ENCODE measurements at regions not wholly inside any gene's neighbourhood (a gene's known extent, or its start where the extent isn't known, plus 50 kb on each side); places are given as distances from the start of the nearest gene placed in this dataset.

DNA sequence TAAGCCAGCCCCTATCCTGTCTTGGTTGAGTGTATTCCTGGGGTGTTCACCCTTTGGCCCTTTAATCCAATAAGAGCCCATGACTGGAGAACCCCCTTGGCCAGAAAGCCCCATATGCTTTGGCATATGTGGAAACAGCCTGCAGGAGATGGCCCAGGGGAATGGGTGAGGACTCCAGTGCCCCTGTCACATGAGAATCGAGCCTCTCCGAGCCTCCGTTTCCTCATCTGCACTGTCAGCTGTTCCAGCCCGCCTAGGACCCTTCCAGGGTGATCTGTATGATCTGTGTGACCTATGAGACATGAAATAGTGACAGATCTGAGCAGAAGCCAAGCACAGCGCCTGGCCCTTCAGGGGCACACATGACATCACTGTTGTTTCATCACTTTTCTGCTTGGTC is 300.7 kb downstream of the ZNF536 start:
- DNase-seq: no peak

DNA sequence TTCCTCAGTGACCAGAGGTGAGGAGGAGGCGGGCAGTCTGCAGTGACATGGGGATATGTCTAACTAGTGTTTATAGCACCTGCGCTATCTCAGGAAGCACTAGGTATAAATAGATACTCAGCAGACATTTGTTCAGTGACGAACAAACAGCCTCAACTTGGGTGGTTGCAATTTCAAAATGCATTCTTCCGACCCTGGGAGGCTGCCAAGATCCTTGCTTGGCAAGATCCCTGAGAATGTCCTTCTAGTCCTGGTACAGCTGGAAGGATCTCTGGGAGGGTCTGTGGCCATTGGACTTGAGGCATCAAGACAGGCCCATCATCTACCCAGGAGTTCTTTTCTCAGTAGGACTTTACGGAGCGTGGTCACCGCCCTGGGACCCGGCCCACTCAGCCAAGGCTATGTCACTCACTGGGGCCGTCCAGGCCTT is 299.5 kb downstream of the ZNF536 start:
- DNase-seq: no peak

DNA sequence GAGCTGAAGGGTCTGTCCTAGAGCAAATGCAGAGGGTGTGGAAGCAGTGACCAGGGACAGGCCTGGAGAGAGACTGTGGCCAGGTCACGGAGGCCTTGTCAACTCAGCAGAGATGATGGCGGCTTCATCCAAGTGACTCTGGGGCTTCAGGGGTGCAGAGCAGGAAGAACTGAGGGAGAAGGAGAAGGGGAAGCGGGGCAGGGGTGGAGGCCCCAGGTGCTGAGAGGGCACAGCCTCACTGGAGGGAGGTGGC is 299.1 kb downstream of the ZNF536 start:
- no peak for DNase-seq

GRCh38 chr19:30670562-30671366 is 298.6 kb downstream of the ZNF536 start:
- no peak for DNase-seq

DNA sequence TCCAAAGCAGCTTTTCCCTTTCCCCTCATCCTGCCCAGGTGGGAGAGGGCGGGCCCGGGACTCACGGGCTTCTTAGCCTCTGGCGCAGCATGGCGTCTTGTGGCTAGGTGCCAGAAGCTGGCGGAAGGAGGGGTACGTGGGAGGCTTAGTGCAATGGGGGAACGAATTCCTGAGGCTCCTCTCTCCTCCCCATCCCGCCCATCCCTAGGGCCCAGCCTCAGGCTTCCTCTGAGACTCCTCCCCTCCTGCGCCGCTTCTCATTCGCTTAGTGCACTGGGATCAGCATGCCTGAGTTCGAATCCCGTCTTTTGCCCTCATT is 297.8 kb downstream of the ZNF536 start:
- no peak for DNase-seq

DNA sequence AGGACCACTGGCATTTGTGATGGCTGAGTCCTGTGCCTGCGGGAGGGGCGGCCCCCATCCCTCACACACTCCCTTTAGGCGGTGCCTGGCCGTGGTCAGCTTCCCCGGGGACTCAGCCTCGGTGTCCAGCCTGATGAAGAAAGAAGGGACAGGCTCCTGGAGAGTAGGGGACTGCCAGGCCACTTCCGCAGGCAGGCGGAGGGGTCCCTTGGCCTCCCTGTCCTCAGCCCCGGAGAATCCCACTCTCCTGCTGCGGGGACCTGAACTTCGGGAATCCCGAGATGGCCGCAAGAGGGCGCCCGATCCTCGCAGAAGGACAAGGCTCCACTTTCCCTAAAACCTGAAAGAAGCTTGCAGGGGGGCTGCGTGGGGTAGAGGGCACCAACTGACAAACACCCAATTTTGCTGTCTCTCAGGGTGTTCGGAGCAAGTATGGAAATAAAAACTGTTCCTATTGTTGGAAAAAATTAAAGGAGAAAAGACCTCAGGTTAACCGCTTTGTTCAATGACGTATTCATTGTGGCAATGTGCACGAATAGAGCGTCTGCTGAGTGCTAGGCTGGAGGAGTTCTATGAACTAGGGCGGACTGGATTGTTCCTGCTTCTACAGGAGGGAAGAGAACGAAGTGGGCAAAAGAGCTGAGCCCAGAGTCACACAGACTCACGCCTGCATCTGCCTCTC is 297.3 kb downstream of the ZNF536 start:
- DNase-seq: peak; percentile 15

DNA sequence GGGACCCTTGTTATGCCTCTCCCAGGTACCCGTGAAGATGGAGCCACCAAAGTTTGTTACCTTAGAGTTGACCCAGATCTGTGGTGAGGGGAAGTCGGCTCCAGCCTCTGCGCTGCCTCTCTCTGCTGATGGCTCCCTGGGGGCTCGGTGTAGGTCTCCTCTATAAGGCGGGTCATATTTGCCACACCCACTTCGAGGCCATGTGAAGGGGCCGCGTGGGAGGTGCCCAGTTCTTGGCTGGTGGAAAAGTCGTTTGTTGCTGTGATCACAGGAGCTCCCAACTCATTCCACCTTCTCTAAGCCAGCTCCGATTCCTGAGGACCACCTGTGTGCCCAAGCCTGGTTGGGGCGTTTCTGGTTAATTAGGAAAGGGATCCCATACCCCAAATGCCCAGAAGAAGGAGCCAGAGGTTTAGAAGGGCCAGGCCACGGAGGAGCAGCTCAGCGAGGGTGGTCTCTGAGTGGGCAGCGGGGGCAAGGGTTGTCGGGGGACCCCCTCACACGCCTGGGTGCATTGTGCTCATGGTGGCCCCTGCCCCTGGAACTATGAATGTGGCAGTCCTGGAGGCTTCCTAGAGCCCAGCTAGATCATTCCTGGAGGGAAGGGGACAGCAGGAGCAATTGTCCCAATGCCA is 296.5 kb downstream of the ZNF536 start:
- DNase-seq: no peak

DNA sequence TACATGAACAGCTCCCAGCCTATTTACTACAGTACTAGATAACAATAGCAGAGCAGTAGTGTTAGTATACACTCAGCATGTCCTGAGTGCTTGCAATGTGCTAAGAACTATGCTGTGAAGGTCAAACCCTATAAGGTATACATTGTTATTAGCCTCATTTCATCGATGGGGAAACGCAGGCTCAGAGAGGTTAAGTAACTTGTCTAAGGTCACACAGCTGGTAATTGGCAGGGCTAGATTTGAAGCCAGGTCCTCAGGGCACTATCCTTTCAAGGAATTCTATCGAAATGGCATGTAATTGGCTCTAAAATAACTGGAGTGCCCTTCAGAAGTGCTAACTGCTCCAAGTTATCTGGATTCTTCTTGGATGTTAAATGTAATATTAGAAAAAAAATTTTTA is 295.6 kb downstream of the ZNF536 start:
- DNase-seq: no peak

GRCh38 chr19:30667227-30667626 is 295.0 kb downstream of the ZNF536 start:
- DNase-seq: no peak

GRCh38 chr19:30666301-30666803 is 294.2 kb downstream of the ZNF536 start:
- DNase-seq: peak; percentile 8

DNA sequence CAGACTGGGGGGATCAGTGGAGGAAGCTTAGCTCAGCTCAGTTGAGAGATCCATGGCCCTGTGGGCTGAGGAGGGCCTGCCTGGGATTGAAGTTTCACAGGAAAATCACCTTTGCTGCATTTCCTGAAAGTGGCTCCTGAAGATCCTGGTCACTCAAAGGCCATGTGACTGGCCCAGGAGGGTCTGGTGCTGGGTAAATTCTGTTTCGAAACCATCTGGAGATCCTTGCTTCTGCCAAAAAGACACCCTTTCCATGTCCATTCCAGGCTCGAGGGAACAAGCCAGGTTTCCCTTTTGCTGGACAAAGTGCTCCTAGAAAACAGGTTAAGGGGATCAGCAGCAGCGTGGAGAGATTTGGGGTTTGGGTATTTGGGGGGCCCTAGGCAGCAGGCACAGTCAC is 293.3 kb downstream of the ZNF536 start:
- no peak for DNase-seq

DNA sequence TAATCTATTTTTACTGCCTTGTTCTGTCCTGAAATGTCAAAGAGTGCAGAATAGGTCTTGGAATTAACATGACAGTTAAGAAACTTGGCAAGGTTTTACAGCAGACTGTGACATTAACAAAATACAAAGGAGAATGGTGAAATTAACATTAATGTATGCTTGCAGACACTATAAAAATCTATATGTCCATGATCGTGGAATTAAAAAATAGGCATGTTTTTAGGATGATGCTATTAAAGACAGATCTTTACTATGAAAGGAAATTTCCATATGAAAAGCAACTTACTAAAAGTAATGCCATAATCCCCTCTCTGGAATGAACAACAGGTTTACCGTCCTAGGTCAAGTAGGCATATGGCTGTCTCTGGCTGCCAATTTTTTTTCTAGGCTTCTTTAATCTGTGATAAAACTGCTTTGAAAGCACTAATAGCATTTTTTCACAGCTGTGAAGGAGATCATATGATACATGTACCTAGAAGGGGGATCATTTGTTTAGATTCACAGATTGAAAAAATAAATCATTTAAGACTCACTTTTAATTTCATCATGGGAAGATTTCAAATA is 291.5 kb downstream of the ZNF536 start:
- DNase-seq: no peak

GRCh38 chr19:30662211-30662861 is 290.2 kb downstream of the ZNF536 start:
- no peak for DNase-seq

- no peak for DNase-seq
Observed at GRCh38 chr19:30659638-30660037, 287.5 kb downstream of the ZNF536 start.

DNA sequence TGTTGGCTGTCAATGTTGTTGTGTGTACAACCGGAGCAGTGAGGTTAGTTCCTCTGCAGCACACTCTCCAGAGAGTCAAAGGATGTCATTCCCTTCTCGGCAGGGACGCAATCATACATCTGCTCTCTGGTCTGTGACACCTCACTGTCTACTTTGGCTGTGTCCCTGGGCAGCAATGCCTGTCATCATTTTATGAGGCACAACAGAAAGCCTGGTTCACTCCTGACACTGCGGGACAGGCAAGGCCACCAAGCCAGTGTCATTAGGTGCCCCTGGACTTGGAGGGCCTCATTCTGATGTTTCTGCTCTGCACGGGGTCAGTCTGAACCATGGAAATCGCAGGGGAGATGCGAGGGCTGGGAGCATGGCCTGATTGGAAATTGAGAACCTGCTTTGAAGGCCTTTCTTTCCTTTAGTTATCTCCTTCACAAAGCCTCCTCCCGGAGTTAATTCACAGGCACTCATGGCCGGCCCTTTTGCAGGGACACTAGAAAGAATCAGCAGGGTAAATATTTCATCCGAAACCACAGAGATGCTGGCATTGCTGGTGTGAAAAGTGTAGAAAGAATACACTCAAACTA is 284.4 kb downstream of the ZNF536 start:
- DNase-seq: no peak

GRCh38 chr19:30653646-30654386 is 281.6 kb downstream of the ZNF536 start:
- no peak for DNase-seq

DNA sequence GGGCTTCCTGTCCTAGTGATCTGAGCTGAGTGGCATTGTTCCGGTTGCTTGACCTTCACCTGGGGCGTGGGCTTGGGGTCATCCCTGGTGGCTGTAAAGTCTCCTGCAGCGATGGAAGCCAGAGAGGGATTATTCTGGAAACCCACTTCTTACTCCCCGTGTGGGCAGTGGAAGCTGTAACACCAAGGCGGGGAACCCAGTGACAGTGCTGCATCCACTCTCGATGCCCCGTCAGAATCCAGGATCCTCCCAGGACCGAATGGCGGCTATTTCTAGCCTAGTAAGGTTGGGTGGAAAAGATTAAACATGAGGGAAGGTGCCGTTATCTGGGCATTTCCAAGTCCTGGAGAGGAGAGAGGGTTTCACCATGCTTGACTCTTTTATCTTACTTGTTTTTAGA is 280.6 kb downstream of the ZNF536 start:
- DNase-seq: no peak

DNA sequence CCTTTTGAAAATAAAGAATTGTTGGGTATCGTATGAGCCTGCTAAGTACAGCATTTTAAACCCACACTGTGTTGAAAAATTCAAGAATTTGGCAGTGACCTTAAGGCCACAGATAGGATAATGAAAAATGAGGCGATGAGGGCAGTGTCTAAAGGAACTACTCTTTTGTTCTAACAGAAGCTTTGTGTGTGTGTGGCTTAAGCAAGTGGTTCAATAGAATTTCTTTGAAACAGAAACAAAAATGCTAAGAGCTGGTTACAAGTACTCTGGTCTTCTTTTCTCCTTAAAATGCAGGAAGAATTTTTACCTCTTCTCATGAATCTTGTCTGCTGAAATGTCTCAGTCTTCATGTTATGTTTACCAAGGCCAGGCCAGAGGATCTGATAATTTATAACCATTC is 279.5 kb downstream of the ZNF536 start:
- no peak for DNase-seq

GRCh38 chr19:30651066-30651465 is 278.9 kb downstream of the ZNF536 start:
- no peak for DNase-seq

GRCh38 chr19:30649934-30650614 is 277.9 kb downstream of the ZNF536 start:
- no peak for DNase-seq
